ENCODE measurements at regions not wholly inside any gene's neighbourhood (a gene's known extent, or its start where the extent isn't known, plus 50 kb on each side); places are given as distances from the start of the nearest gene placed in this dataset.
"Not testable (repeated sequence)": the region's sequence is repeated elsewhere in the genome, so short reads cannot be mapped to it uniquely, and the experiment has no call there.

GRCh38 chr6:63049216-63049615 is 162.1 kb upstream of the FKBP1C start:
- no peaks in the 10 kb centered on the region for H3K4me1 ChIP-seq (ENCODE audit: control insufficient read depth in 3 of 3, insufficient read depth in 2 of 3, low read depth in 1 of 3, low read length in 2 of 3)
- H3K9me3 ChIP-seq (ENCODE audit: control insufficient read depth in 2 of 2, insufficient read depth in 1 of 2, low read depth in 1 of 2, low read length in 1 of 2), result peaks cover 0 to 2% of the 10 kb centered on the region in 2 donors
- H3K4me3 ChIP-seq (ENCODE audit: low read depth in 1 of 3, low read length in 3 of 3), result no peak overlapping the region
- no peaks in the 10 kb centered on the region for H3K36me3 ChIP-seq (ENCODE audit: control insufficient read depth in 3 of 3, insufficient read depth in 2 of 3, low read depth in 1 of 3, low read length in 3 of 3)
- no peak overlapping the region for H3K27ac ChIP-seq (ENCODE audit: low read depth in 1 of 3, low read length in 2 of 3)
- 63 to 68% (median 65%) methylated on average over 3 of the region's 3 CpGs for WGBS, 3 donors
- no peaks in the 10 kb centered on the region for H3K27me3 ChIP-seq (ENCODE audit: control insufficient read depth in 3 of 3, insufficient read depth in 3 of 3, low read length in 3 of 3)
- FAIRE-seq, result no peak
- no peak for DNase-seq

GRCh38 chr6:63053206-63053605 is 158.1 kb upstream of the FKBP1C start:
- H3K27me3 ChIP-seq (ENCODE audit: control insufficient read depth in 3 of 3, insufficient read depth in 3 of 3, low read length in 3 of 3); H3K9me3 ChIP-seq (ENCODE audit: control insufficient read depth in 2 of 2, insufficient read depth in 1 of 2, low read depth in 1 of 2, low read length in 1 of 2); FAIRE-seq; H3K4me1 ChIP-seq (ENCODE audit: control insufficient read depth in 3 of 3, insufficient read depth in 2 of 3, low read depth in 1 of 3, low read length in 2 of 3); H3K27ac ChIP-seq (ENCODE audit: low read depth in 1 of 3, low read length in 2 of 3); H3K4me3 ChIP-seq (ENCODE audit: low read depth in 1 of 3, low read length in 3 of 3); H3K36me3 ChIP-seq (ENCODE audit: control insufficient read depth in 3 of 3, insufficient read depth in 2 of 3, low read depth in 1 of 3, low read length in 3 of 3): not testable (repeated sequence)
- WGBS, 3 donors, result 63 to 73% (median 66%) methylated on average over 9 of the region's 9 CpGs
- peak in 1 of 2 donors; percentile 3 for DNase-seq

GRCh38 chr6:63058601-63059000 is 152.7 kb upstream of the FKBP1C start:
- H3K4me1 ChIP-seq (ENCODE audit: control insufficient read depth in 3 of 3, insufficient read depth in 2 of 3, low read depth in 1 of 3, low read length in 2 of 3), result no peaks in the 10 kb centered on the region
- 31 to 54% (median 34%) methylated on average over 2 of the region's 2 CpGs for WGBS, 3 donors
- H3K36me3 ChIP-seq (ENCODE audit: control insufficient read depth in 3 of 3, insufficient read depth in 2 of 3, low read depth in 1 of 3, low read length in 3 of 3), result no peaks in the 10 kb centered on the region
- H3K27ac ChIP-seq (ENCODE audit: low read depth in 1 of 3, low read length in 2 of 3), result no peak overlapping the region
- H3K9me3 ChIP-seq (ENCODE audit: control insufficient read depth in 2 of 2, insufficient read depth in 1 of 2, low read depth in 1 of 2, low read length in 1 of 2), result peaks cover 0 to 7% of the 10 kb centered on the region in 2 donors
- DNase-seq (no peak), FAIRE-seq (no peak)
- no peak overlapping the region for H3K4me3 ChIP-seq (ENCODE audit: low read depth in 1 of 3, low read length in 3 of 3)
- H3K27me3 ChIP-seq (ENCODE audit: control insufficient read depth in 3 of 3, insufficient read depth in 3 of 3, low read length in 3 of 3), result no peaks in the 10 kb centered on the region

- Histone ChIP-seq H3K4me1 (ENCODE audit: control insufficient read depth in 3 of 3, insufficient read depth in 2 of 3, low read depth in 1 of 3, low read length in 2 of 3) (no peaks in the 10 kb centered on the region), H3K36me3 (ENCODE audit: control insufficient read depth in 3 of 3, insufficient read depth in 2 of 3, low read depth in 1 of 3, low read length in 3 of 3) (no peaks in the 10 kb centered on the region), H3K27ac (ENCODE audit: low read depth in 1 of 3, low read length in 2 of 3) (no peak overlapping the region), H3K9me3 (ENCODE audit: control insufficient read depth in 2 of 2, insufficient read depth in 1 of 2, low read depth in 1 of 2, low read length in 1 of 2) (peaks cover 0 to 10% of the 10 kb centered on the region in 2 donors), H3K27me3 (ENCODE audit: control insufficient read depth in 3 of 3, insufficient read depth in 3 of 3, low read length in 3 of 3) (no peaks in the 10 kb centered on the region), H3K4me3 (ENCODE audit: low read depth in 1 of 3, low read length in 3 of 3) (no peak overlapping the region)
- DNase-seq (no peak), FAIRE-seq (no peak)
- 77 to 83% (median 77%) methylated on average over 3 of the region's 3 CpGs for WGBS, 3 donors
These were observed 147.5 kb upstream of the FKBP1C start for GRCh38 chr6:63063631-63064271.

GRCh38 chr6:63066055-63066704 is 145.1 kb upstream of the FKBP1C start:
- no peak overlapping the region for H3K27ac ChIP-seq (ENCODE audit: low read depth in 1 of 3, low read length in 2 of 3)
- no peak overlapping the region for H3K4me3 ChIP-seq (ENCODE audit: low read depth in 1 of 3, low read length in 3 of 3)
- H3K9me3 ChIP-seq (ENCODE audit: control insufficient read depth in 2 of 2, insufficient read depth in 1 of 2, low read depth in 1 of 2, low read length in 1 of 2), result peaks cover 0 to 15% of the 10 kb centered on the region in 2 donors
- H3K27me3 ChIP-seq (ENCODE audit: control insufficient read depth in 3 of 3, insufficient read depth in 3 of 3, low read length in 3 of 3), result no peaks in the 10 kb centered on the region
- FAIRE-seq (no peak), DNase-seq (peak in 1 of 2 donors; percentile 58)
- no peaks in the 10 kb centered on the region for H3K4me1 ChIP-seq (ENCODE audit: control insufficient read depth in 3 of 3, insufficient read depth in 2 of 3, low read depth in 1 of 3, low read length in 2 of 3)
- 31 to 50% (median 43%) methylated on average over 3 of the region's 3 CpGs for WGBS, 3 donors
- H3K36me3 ChIP-seq (ENCODE audit: control insufficient read depth in 3 of 3, insufficient read depth in 2 of 3, low read depth in 1 of 3, low read length in 3 of 3), result no peaks in the 10 kb centered on the region

- Histone ChIP-seq H3K36me3 (ENCODE audit: control insufficient read depth in 3 of 3, insufficient read depth in 2 of 3, low read depth in 1 of 3, low read length in 3 of 3) (no peaks in the 10 kb centered on the region), H3K27me3 (ENCODE audit: control insufficient read depth in 3 of 3, insufficient read depth in 3 of 3, low read length in 3 of 3) (no peaks in the 10 kb centered on the region), H3K4me1 (ENCODE audit: control insufficient read depth in 3 of 3, insufficient read depth in 2 of 3, low read depth in 1 of 3, low read length in 2 of 3) (no peaks in the 10 kb centered on the region), H3K9me3 (ENCODE audit: control insufficient read depth in 2 of 2, insufficient read depth in 1 of 2, low read depth in 1 of 2, low read length in 1 of 2) (no peaks in the 10 kb centered on the region), H3K27ac (ENCODE audit: low read depth in 1 of 3, low read length in 2 of 3) (no peak overlapping the region), H3K4me3 (ENCODE audit: low read depth in 1 of 3, low read length in 3 of 3) (no peak overlapping the region)
- FAIRE-seq (no peak), DNase-seq (no peak)
- WGBS, 3 donors, result 72 to 78% (median 76%) methylated on average over 6 of the region's 6 CpGs
These were observed 116.3 kb upstream of the FKBP1C start for GRCh38 chr6:63094947-63095346.

- Histone ChIP-seq H3K36me3 (ENCODE audit: control insufficient read depth in 3 of 3, insufficient read depth in 2 of 3, low read depth in 1 of 3, low read length in 3 of 3) (no peaks in the 10 kb centered on the region), H3K9me3 (ENCODE audit: control insufficient read depth in 2 of 2, insufficient read depth in 1 of 2, low read depth in 1 of 2, low read length in 1 of 2) (no peaks in the 10 kb centered on the region), H3K4me1 (ENCODE audit: control insufficient read depth in 3 of 3, insufficient read depth in 2 of 3, low read depth in 1 of 3, low read length in 2 of 3) (no peaks in the 10 kb centered on the region), H3K27me3 (ENCODE audit: control insufficient read depth in 3 of 3, insufficient read depth in 3 of 3, low read length in 3 of 3) (no peaks in the 10 kb centered on the region), H3K4me3 (ENCODE audit: low read depth in 1 of 3, low read length in 3 of 3) (no peak overlapping the region), H3K27ac (ENCODE audit: low read depth in 1 of 3, low read length in 2 of 3) (no peak overlapping the region)
- DNase-seq (no peak), FAIRE-seq (no peak)
- 0% methylated on average over 1 of the region's 1 CpG for WGBS, 3 donors
These were observed 114.0 kb upstream of the FKBP1C start for GRCh38 chr6:63097222-63097621.

- Histone ChIP-seq H3K4me3 (ENCODE audit: low read depth in 1 of 3, low read length in 3 of 3) (no peak overlapping the region), H3K9me3 (ENCODE audit: control insufficient read depth in 2 of 2, insufficient read depth in 1 of 2, low read depth in 1 of 2, low read length in 1 of 2) (no peaks in the 10 kb centered on the region), H3K27me3 (ENCODE audit: control insufficient read depth in 3 of 3, insufficient read depth in 3 of 3, low read length in 3 of 3) (no peaks in the 10 kb centered on the region), H3K27ac (ENCODE audit: low read depth in 1 of 3, low read length in 2 of 3) (no peak overlapping the region), H3K36me3 (ENCODE audit: control insufficient read depth in 3 of 3, insufficient read depth in 2 of 3, low read depth in 1 of 3, low read length in 3 of 3) (no peaks in the 10 kb centered on the region), H3K4me1 (ENCODE audit: control insufficient read depth in 3 of 3, insufficient read depth in 2 of 3, low read depth in 1 of 3, low read length in 2 of 3) (no peaks in the 10 kb centered on the region)
- 62 to 63% (median 63%) methylated on average over 4 of the region's 4 CpGs for WGBS, 3 donors
- FAIRE-seq (no peak), DNase-seq (no peak)
These were observed 112.5 kb upstream of the FKBP1C start for GRCh38 chr6:63098789-63099188.

All from small intestine (tissue), 7 donors.